ENCODE measurements at regions not wholly inside any gene's neighbourhood (a gene's known extent, or its start where the extent isn't known, plus 50 kb on each side); places are given as distances from the start of the nearest gene placed in this dataset.

DNA sequence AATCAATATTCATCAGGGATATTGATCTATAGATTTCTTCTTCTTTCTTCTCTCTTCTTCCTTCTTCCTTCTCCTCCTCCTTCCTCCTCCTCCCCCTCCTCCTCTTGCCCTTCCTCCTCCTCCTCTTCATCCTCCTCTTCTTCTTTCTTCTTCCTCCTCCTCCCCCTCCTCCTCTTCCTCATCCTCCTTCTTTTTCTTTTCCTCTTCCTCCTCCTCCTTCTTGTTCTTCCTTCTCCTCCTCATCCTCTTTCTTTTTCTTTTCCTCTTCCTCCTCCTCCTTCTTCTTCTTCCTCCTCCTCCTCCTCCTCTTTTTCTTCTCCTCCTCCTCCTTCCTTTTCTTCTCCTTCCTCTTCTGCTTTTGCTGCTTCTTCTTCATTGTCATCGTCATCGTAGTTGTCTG, 52.4 kb upstream of the SERINC1 start:
- no peak overlapping the region for H3K4me3 ChIP-seq
- H3K27ac ChIP-seq, result no peak overlapping the region
- no peaks in the 10 kb centered on the region for H3K9me3 ChIP-seq (ENCODE audit: low read depth, low read length)
- no peak for TF ChIP-seq POLR2AphosphoS5 (IDR thresholded peaks at IDR 0.05; ENCODE audit: borderline replicate concordance, low read depth, low read length)
- TF ChIP-seq EZH2 (IDR thresholded peaks at IDR 0.05), result no peak
- TF ChIP-seq FOXP2 (optimal IDR thresholded peaks at IDR 0.05; ENCODE audit: control extremely low read depth, extremely low read length, insufficient read depth), result no peak
- no peak overlapping the region for H3K9ac ChIP-seq (ENCODE audit: insufficient read length)
- no peak for DNase-seq (ENCODE audit: low read depth, low spot score)
- no peaks in the 10 kb centered on the region for H3K36me3 ChIP-seq (ENCODE audit: insufficient read depth, low read length)

DNA sequence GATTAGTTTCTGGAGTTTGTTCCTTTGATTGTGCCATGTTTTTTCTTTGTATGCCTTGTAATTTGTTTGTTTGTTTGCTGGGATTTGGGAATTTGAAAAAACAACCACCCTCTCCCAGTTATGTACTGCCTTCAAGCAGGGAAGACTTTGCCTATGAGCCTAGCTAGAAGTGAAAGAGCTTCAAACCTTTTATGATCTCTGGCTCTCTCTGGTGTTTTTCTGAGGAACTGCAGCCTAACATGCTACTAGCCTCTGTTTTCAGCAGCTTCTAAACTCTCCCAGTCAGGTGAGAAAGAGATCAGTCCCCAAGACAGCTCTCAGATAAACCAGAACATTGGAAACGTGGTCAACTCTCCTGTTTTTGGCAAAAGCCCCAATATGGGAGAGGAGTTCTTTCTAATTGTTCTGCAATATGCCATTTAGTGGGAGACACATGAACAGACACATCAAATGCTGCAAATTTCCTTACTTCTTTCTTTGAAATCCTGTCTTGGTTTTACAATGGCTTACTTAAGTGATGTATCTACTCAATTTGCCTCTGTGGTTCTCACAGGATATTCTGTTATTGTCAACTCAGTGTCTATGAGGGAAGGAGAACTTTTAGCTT, 58.9 kb upstream of the SERINC1 start:
- TF ChIP-seq EZH2 (IDR thresholded peaks at IDR 0.05) (no peak), FOXP2 (optimal IDR thresholded peaks at IDR 0.05; ENCODE audit: control extremely low read depth, extremely low read length, insufficient read depth) (no peak), POLR2AphosphoS5 (IDR thresholded peaks at IDR 0.05; ENCODE audit: borderline replicate concordance, low read depth, low read length) (no peak)
- H3K9me3 ChIP-seq (ENCODE audit: low read depth, low read length), result no peaks in the 10 kb centered on the region
- peak; percentile 72 for DNase-seq (ENCODE audit: low read depth, low spot score)
- H3K9ac ChIP-seq (ENCODE audit: insufficient read length), result no peak overlapping the region
- H3K36me3 ChIP-seq (ENCODE audit: insufficient read depth, low read length), result no peaks in the 10 kb centered on the region
- H3K27ac ChIP-seq, result no peak overlapping the region
- H3K4me3 ChIP-seq, result no peak overlapping the region

DNA sequence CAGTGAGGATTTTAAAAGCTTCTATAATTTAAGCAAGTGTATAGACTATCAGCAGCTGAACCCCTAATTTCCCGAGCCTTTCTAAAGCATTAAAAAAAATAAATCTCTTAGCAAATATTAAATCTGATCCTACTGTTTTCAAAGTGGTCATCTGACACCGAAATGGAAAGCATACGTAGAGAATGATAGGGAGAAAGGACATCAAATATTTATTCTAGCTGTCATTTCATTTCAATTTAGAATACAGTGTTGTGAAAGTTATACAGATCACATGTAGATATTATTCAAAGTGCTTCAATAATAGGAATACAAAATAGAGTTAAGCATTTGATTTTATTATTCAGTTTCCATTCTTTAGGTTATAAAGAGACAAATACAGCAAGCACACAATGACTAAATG, 61.9 kb upstream of the PKIB start:
- Histone ChIP-seq H3K9ac (ENCODE audit: insufficient read length) (no peak overlapping the region), H3K27ac (no peak overlapping the region), H3K9me3 (ENCODE audit: low read depth, low read length) (no peaks in the 10 kb centered on the region), H3K4me3 (no peak overlapping the region), H3K36me3 (ENCODE audit: insufficient read depth, low read length) (no peaks in the 10 kb centered on the region)
- DNase-seq (ENCODE audit: low read depth, low spot score), result no peak
- TF ChIP-seq EZH2 (IDR thresholded peaks at IDR 0.05), result no peak
- TF ChIP-seq FOXP2 (optimal IDR thresholded peaks at IDR 0.05; ENCODE audit: control extremely low read depth, extremely low read length, insufficient read depth), result no peak
- no peak for TF ChIP-seq POLR2AphosphoS5 (IDR thresholded peaks at IDR 0.05; ENCODE audit: borderline replicate concordance, low read depth, low read length)

DNA sequence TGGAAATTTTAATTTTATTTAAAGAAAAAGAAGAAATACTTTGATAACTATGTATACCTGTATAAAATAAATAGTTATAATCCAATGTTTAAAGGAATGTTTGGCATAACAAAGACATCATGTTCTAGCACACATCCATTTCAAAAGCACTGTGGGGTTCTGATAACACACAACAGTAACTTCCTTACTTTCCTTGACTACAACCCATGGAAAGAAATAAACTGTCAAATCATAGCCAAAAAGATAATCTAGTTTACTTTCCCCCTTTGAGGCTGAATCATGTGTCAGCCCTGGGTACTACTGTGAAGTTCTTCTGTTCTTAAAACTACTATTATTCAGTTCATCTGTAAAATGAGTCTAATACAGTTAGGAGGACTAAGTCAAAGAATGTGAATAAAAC, 61.4 kb upstream of the PKIB start:
- no peak for TF ChIP-seq FOXP2 (optimal IDR thresholded peaks at IDR 0.05; ENCODE audit: control extremely low read depth, extremely low read length, insufficient read depth)
- no peak for TF ChIP-seq POLR2AphosphoS5 (IDR thresholded peaks at IDR 0.05; ENCODE audit: borderline replicate concordance, low read depth, low read length)
- TF ChIP-seq EZH2 (IDR thresholded peaks at IDR 0.05), result no peak

DNA sequence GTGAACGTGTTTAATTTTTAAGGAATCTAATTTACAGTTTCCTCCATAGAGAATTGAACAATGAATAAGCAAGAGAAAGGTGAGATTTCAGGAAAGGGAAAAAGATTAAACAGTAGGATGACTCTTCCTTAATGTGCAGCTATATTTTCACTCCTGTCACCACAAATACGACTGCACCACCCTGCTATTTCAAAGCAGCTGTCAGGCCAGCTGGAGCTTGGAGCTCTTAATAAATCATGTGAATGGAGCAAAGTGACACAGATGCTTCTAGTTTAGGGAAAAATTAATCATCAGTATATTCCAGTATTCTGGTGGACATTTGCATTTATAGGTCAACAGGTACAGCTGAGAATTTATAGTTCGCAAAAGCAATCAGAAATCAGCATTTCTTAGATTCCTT, 56.5 kb upstream of the PKIB start:
- TF ChIP-seq POLR2AphosphoS5 (IDR thresholded peaks at IDR 0.05; ENCODE audit: borderline replicate concordance, low read depth, low read length), result no peak
- no peak for TF ChIP-seq FOXP2 (optimal IDR thresholded peaks at IDR 0.05; ENCODE audit: control extremely low read depth, extremely low read length, insufficient read depth)
- TF ChIP-seq EZH2 (IDR thresholded peaks at IDR 0.05), result no peak
- Histone ChIP-seq H3K27ac (no peak overlapping the region), H3K4me3 (no peak overlapping the region), H3K9me3 (ENCODE audit: low read depth, low read length) (no peaks in the 10 kb centered on the region), H3K36me3 (ENCODE audit: insufficient read depth, low read length) (no peaks in the 10 kb centered on the region), H3K9ac (ENCODE audit: insufficient read length) (no peak overlapping the region)
- no peak for DNase-seq (ENCODE audit: low read depth, low spot score)

More for the DNA sequence above, 61.4 kb upstream of the PKIB start:
- no peak overlapping the region for H3K4me3 ChIP-seq
- DNase-seq (ENCODE audit: low read depth, low spot score), result no peak
- no peaks in the 10 kb centered on the region for H3K36me3 ChIP-seq (ENCODE audit: insufficient read depth, low read length)
- no peak overlapping the region for H3K9ac ChIP-seq (ENCODE audit: insufficient read length)
- H3K9me3 ChIP-seq (ENCODE audit: low read depth, low read length), result no peaks in the 10 kb centered on the region
- no peak overlapping the region for H3K27ac ChIP-seq

DNA sequence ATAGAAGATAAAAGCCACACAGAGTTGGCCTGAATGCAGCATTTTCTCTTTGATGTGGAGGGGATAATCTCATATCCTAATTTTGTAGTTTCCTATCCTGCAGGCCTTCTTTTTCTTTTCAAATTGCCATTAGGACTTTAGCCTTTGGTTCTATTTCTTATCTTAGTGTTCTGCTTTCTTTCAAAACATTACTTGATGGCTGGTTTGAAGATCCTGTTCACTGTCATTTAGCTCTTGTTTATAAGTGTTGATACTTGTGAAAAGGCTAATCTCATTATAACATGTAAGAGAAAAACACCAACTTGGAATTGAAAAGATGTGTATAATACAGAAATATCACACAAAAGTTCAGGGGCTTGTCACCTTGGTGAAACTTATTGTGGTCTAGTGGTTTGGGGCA, 54.6 kb upstream of the PKIB start:
- DNase-seq (ENCODE audit: low read depth, low spot score), result no peak
- H3K9ac ChIP-seq (ENCODE audit: insufficient read length), result no peak overlapping the region
- TF ChIP-seq FOXP2 (optimal IDR thresholded peaks at IDR 0.05; ENCODE audit: control extremely low read depth, extremely low read length, insufficient read depth), result no peak
- no peak for TF ChIP-seq POLR2AphosphoS5 (IDR thresholded peaks at IDR 0.05; ENCODE audit: borderline replicate concordance, low read depth, low read length)
- TF ChIP-seq EZH2 (IDR thresholded peaks at IDR 0.05), result no peak

DNA sequence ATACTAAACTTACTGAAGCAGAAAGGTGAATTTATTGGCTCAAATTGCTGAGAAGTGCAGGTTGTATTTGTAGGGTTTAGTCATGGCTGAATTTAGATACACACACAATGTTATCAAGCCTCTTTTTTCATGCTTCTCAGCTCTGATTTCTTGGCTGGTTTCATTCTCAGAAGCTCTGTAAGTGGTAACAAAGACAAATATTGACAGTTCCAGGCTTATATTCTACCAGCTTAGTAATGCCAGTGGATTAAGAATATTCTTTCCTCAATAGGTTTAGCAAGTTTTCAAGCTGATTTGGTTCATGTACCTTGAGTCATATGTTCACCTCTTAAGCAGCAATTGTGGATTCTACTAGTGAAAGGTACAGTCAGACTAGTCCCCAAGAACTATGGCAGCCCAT, 52.1 kb upstream of the PKIB start:
- H3K9ac ChIP-seq (ENCODE audit: insufficient read length), result no peak overlapping the region
- no peak for TF ChIP-seq FOXP2 (optimal IDR thresholded peaks at IDR 0.05; ENCODE audit: control extremely low read depth, extremely low read length, insufficient read depth)
- no peak for TF ChIP-seq EZH2 (IDR thresholded peaks at IDR 0.05)
- TF ChIP-seq POLR2AphosphoS5 (IDR thresholded peaks at IDR 0.05; ENCODE audit: borderline replicate concordance, low read depth, low read length), result no peak
- no peaks in the 10 kb centered on the region for H3K36me3 ChIP-seq (ENCODE audit: insufficient read depth, low read length)
- H3K9me3 ChIP-seq (ENCODE audit: low read depth, low read length), result no peaks in the 10 kb centered on the region
- no peak overlapping the region for H3K4me3 ChIP-seq
- DNase-seq (ENCODE audit: low read depth, low spot score), result no peak
- no peak overlapping the region for H3K27ac ChIP-seq

More for the DNA sequence above, 54.6 kb upstream of the PKIB start:
- no peak overlapping the region for H3K27ac ChIP-seq
- no peak overlapping the region for H3K4me3 ChIP-seq
- H3K9me3 ChIP-seq (ENCODE audit: low read depth, low read length), result no peaks in the 10 kb centered on the region
- H3K36me3 ChIP-seq (ENCODE audit: insufficient read depth, low read length), result no peaks in the 10 kb centered on the region

Data from SK-N-MC (cell line).